ENCODE measurements at regions not wholly inside any gene's neighbourhood (a gene's known extent, or its start where the extent isn't known, plus 50 kb on each side); places are given as distances from the start of the nearest gene placed in this dataset.

DNA sequence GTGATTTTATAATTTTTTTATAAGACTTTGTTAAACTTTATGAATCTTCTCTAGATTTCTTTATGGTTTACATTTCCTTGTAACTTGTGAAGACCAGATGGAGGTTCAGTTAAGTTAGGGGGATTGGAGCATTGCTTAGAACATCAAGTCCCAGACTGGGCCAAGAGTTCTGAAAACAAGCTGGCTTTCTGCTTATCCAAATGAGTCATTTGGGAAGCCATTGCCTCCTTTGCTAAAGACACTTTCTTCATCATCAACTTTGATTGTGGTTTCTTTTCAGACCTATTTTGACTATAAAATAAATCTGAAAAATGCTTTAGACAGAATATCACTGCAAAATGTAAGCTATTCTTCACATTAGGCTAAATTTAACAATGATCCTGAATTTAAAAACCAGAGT lies 446.8 kb downstream of the USP25 start:
- TF ChIP-seq, protein P1, sequence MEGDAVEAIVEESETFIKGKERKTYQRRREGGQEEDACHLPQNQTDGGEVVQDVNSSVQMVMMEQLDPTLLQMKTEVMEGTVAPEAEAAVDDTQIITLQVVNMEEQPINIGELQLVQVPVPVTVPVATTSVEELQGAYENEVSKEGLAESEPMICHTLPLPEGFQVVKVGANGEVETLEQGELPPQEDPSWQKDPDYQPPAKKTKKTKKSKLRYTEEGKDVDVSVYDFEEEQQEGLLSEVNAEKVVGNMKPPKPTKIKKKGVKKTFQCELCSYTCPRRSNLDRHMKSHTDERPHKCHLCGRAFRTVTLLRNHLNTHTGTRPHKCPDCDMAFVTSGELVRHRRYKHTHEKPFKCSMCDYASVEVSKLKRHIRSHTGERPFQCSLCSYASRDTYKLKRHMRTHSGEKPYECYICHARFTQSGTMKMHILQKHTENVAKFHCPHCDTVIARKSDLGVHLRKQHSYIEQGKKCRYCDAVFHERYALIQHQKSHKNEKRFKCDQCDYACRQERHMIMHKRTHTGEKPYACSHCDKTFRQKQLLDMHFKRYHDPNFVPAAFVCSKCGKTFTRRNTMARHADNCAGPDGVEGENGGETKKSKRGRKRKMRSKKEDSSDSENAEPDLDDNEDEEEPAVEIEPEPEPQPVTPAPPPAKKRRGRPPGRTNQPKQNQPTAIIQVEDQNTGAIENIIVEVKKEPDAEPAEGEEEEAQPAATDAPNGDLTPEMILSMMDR (IDR thresholded peaks at IDR 0.05 in 4 of 5, conservative IDR thresholded peaks at IDR 0.05 in 1 of 5), result no peak
- no peak for TF ChIP-seq POLR2A (IDR thresholded peaks at IDR 0.05)

Measured in gastrocnemius medialis (tissue), 4 donors.